HFFc6 (cell line): ENCODE measurements at regions not wholly inside any gene's neighbourhood (a gene's known extent, or its start where the extent isn't known, plus 50 kb on each side); places are given as distances from the start of the nearest gene placed in this dataset.

Experiments
- DNase-seq: peaks from one replicate; pipeline ENCODE4 v3.0.0-alpha.2; 2018
- H3K27ac Mint-ChIP-seq: 2 replicates; pipeline ENCODE4 v1.8.0; 2020; ENCODE audit warnings: mild to moderate bottlenecking, mixed read lengths
- H3K27me3 Mint-ChIP-seq: 2 replicates; pipeline ENCODE4 v1.8.0; 2021; ENCODE audit warnings: mild to moderate bottlenecking, moderate library complexity, mixed read lengths; ENCODE audit not compliant: insufficient read depth
- H3K36me3 Mint-ChIP-seq: 2 replicates; pipeline ENCODE4 v1.8.0; 2021; ENCODE audit warnings: low read depth, mixed read lengths
- H3K4me1 Mint-ChIP-seq: 2 replicates; pipeline ENCODE4 v1.8.0; 2020; ENCODE audit warnings: low read depth, mixed read lengths
- H3K4me3 Mint-ChIP-seq: 2 replicates; pipeline ENCODE4 v1.8.0; 2020; ENCODE audit warnings: mild to moderate bottlenecking, moderate library complexity, mixed read lengths
- H3K9me3 Mint-ChIP-seq: 2 replicates; pipeline ENCODE4 v1.8.0; 2020; ENCODE audit warnings: mild to moderate bottlenecking, mixed read lengths
- CTCF ChIP-seq: fragments of 200-600 bp; sonication (generic); IDR thresholded peaks from 2 replicates; pipeline ENCODE4 v1.5.0; 2021; ENCODE audit warnings: antibody characterized with exemption, mild to moderate bottlenecking

- Mint-ChIP-seq H3K27me3 (peaks cover 4% of the 10 kb centered on the region; the same call in 1 of the 2 replicates), H3K36me3 (no peaks in the 10 kb centered on the region), H3K4me1 (no peaks in the 10 kb centered on the region), H3K9me3 (no peaks in the 10 kb centered on the region), H3K4me3 (no peak overlapping the region), H3K27ac (no peak overlapping the region)
- no peak for TF ChIP-seq CTCF
- DNase-seq, result no peak
These were observed 69.5 kb upstream of the NEO1 start for GRCh38 chr15:72982714-72983113.

GRCh38 chr15:72980661-72981060 is 71.6 kb upstream of the NEO1 start:
- no peak overlapping the region for H3K27ac Mint-ChIP-seq
- DNase-seq, result no peak
- no peaks in the 10 kb centered on the region for H3K9me3 Mint-ChIP-seq
- H3K27me3 Mint-ChIP-seq, result peaks cover 10% of the 10 kb centered on the region
- no peak for TF ChIP-seq CTCF
- no peaks in the 10 kb centered on the region for H3K36me3 Mint-ChIP-seq
- H3K4me1 Mint-ChIP-seq, result no peaks in the 10 kb centered on the region
- no peak overlapping the region for H3K4me3 Mint-ChIP-seq

GRCh38 chr15:72979791-72980190 is 72.5 kb upstream of the NEO1 start:
- no peak for DNase-seq
- TF ChIP-seq CTCF, result no peak
- Mint-ChIP-seq H3K27me3 (peaks cover 9% of the 10 kb centered on the region), H3K4me3 (no peak overlapping the region), H3K27ac (no peak overlapping the region), H3K4me1 (no peaks in the 10 kb centered on the region), H3K36me3 (no peaks in the 10 kb centered on the region), H3K9me3 (no peaks in the 10 kb centered on the region)

- DNase-seq, result no peak
- H3K27me3 Mint-ChIP-seq, result peaks cover 9% of the 10 kb centered on the region
- no peaks in the 10 kb centered on the region for H3K4me1 Mint-ChIP-seq
- no peak overlapping the region for H3K27ac Mint-ChIP-seq
- no peak overlapping the region for H3K4me3 Mint-ChIP-seq
- H3K36me3 Mint-ChIP-seq, result no peaks in the 10 kb centered on the region
- no peak for TF ChIP-seq CTCF
- H3K9me3 Mint-ChIP-seq, result no peaks in the 10 kb centered on the region
These were observed 73.0 kb upstream of the NEO1 start for GRCh38 chr15:72979308-72979707.

- H3K27ac Mint-ChIP-seq, result no peak overlapping the region
- DNase-seq, result no peak
- no peaks in the 10 kb centered on the region for H3K4me1 Mint-ChIP-seq
- H3K4me3 Mint-ChIP-seq, result no peak overlapping the region
- TF ChIP-seq CTCF, result no peak
- H3K9me3 Mint-ChIP-seq, result no peaks in the 10 kb centered on the region
- H3K27me3 Mint-ChIP-seq, result peaks cover 8% of the 10 kb centered on the region
- no peaks in the 10 kb centered on the region for H3K36me3 Mint-ChIP-seq
These were observed 74.0 kb upstream of the NEO1 start for GRCh38 chr15:72978223-72978622.

GRCh38 chr15:72972362-72972761 is 79.9 kb upstream of the NEO1 start:
- no peak for TF ChIP-seq CTCF
- Mint-ChIP-seq H3K36me3 (no peaks in the 10 kb centered on the region), H3K4me1 (peaks cover 13% of the 10 kb centered on the region; the same call in 1 of the 2 replicates), H3K9me3 (no peaks in the 10 kb centered on the region), H3K27me3 (peaks cover 17% of the 10 kb centered on the region), H3K4me3 (no peak overlapping the region), H3K27ac (no peak overlapping the region)
- DNase-seq, result no peak
